Amniotic epithelial cell (primary cell): ENCODE measurements at regions not wholly inside any gene's neighbourhood (a gene's known extent, or its start where the extent isn't known, plus 50 kb on each side); places are given as distances from the start of the nearest gene placed in this dataset.

Experiments used
- DNase-seq: peaks from one replicate; pipeline ENCODE4 v3.0.0-alpha.2; 2010; ENCODE audit warnings: low read depth

- DNase-seq: peak; percentile 95
These were observed 78.9 kb upstream of the RPS23 start for GRCh38 chr5:82356808-82357671.

GRCh38 chr5:82356021-82356420 lies 77.9 kb upstream of the RPS23 start:
- no peak for DNase-seq

- no peak for DNase-seq
These were observed 77.3 kb upstream of the RPS23 start for GRCh38 chr5:82355496-82355895.

DNA sequence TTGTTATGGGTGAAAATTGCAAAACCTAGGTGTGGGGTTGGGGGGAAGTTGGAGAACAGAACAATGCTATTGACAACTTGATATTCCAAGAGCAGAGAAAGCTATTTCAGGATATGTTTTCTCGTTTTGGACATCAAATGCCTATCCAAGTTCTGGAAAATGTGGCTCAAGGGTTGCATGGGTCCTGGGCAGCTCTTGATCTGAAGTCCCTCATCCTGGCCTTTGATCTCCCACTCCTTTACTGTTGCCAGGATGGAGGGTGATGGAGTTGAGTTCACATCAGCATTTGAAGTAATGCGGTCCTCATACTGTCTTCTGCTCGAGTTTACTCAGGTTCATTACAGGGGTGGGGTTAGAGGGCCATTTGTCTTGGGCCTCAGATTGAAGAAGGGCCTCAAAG lies 76.9 kb upstream of the RPS23 start:
- no peak for DNase-seq

DNA sequence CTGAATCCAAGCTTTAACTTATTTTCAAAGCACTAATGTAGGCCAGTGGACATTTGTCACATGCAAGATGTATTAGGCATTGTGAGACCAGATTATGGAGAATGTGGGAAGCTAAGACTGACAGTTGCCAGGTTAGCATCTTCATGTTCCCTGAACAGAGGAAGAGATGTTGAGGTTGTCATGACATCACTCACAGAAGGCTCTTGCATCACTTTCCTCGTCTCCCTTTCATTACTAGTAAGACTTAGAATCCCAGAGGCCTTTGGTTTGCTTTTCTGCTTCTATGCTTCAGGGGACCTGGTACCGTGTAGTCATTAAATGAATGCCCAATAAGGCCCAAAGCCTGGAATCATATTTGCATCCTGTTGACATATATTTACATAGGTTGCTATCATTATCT lies 76.4 kb upstream of the RPS23 start:
- no peak for DNase-seq

GRCh38 chr5:82353522-82353921 lies 75.4 kb upstream of the RPS23 start:
- no peak for DNase-seq

DNA sequence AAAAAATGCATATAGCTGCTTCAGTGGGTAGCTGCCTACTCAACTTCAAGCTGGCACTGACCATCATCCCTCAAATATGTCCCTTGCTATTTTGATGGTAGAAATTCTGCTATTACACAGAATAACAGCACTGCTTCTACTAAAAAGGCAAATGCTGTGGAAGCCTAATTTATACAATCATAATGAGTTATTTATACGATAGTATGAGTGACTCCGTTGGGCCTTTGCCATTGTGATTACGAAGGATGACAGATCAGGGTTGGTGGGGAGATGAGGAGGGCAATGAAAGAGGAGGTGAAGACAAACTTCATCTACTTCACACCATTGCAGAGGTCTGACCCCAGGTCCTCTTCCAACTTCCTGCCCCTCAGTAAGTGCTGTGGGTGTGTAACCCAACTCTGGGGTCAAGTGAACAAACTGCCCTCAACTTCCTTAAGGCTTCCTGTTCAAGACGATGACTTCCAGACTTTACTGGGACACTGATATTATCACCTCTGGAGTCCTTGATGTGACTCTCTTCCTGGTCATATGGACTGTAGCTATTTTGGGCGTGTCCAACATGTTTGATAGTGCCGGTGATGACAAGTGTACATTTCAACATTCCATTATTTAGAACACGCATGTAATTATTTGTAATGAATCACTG lies 74.1 kb upstream of the RPS23 start:
- DNase-seq: no peak

DNA sequence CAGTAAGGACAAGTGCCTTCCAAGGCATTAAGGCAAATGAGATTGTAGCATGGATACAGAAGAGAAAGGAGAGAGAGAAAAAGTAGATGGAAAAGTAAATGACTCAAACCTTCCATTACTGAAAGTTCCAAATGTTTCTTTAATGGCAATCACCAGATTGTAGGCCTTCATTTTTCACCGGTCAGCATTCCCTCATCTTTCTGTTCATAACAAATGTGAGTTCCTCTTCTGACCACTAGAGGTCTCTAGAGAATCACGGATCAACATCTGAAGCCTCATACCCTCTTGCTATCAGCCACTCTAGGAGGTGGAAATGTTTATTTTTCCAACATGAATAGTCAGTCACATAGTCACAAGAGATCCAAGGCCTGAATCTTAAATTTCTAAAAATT lies 73.6 kb upstream of the RPS23 start:
- peak; percentile 75 for DNase-seq

DNA sequence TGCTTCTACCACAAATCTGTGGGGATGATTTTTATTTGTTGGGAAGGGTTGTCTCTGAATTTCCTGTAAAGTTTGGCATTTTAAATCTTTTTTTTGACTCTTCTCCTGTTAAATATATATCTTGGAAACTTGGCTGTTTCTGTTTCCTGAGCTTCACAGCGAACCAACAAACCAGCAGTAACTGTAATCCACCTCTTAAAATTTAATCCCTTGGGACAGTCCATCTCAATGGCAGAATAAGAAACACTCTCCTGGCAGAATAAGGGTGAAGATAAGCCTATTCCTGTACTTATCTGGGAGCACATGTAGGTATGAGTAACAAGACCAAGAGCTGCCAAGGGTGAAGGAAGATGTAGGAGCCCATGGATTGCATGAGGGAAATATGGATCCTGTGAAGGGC lies 73.1 kb upstream of the RPS23 start:
- DNase-seq: no peak

- DNase-seq: peak; percentile 35
These were observed 71.5 kb upstream of the RPS23 start for GRCh38 chr5:82349652-82350051.

- DNase-seq: no peak
These were observed 70.8 kb upstream of the RPS23 start for GRCh38 chr5:82348784-82349425.

- DNase-seq: no peak
These were observed 69.2 kb upstream of the RPS23 start for GRCh38 chr5:82347201-82347865.

DNA sequence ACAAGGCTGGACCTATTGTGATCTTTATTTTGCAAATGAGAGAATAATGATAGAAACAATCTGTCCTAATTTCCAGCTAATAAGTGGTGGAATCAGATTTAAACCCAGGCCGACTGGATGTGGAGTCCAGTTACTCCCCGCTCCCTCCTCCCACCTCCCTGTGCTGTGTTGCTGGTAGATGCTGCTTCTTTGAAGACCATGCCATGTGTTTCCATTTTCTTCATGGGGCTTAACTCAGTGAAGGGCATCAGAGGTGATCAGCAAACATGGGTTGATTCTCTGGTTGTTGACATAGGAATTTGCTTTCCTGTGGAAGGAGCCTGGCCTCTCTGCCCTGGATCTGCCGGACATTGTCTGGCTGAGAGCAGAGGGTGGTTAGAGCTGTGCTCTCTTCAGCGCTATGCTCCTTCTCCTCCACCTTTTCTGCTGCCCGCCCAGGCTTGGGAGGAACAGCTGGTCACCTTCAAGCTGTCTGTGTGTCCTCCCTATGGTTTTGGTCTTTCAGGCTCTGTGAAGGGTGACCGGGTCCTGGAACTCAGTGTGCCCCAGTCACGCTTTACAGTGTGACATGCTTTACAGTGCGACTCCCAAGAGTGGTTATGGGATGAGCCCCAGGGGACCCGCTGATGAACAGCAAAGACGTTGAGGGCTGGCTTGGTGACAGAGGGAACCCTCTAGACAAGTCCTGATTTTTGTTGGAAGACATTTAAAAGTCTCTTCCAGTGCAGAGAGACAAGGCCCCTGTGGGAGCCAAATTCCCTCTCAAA lies 68.4 kb upstream of the RPS23 start:
- DNase-seq: no peak

DNA sequence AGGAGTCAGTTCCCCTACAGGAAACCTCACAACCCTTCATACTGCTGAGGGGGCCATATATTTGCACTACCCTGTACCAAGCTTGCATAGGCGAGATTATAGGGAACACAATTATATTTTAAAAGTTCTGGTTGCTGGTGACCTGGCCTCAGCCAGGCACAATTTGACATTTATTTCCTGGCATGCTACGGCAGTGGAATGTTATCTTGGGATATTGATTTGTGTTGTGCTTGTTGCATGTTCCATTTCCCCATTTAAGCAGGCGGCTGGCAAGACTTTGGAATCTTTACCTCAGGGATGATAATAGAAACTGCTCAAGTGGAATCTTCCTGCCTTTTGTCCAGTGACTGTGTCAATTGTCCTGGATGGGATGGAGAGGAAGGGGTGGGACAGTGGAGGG lies 67.0 kb upstream of the RPS23 start:
- no peak for DNase-seq

DNA sequence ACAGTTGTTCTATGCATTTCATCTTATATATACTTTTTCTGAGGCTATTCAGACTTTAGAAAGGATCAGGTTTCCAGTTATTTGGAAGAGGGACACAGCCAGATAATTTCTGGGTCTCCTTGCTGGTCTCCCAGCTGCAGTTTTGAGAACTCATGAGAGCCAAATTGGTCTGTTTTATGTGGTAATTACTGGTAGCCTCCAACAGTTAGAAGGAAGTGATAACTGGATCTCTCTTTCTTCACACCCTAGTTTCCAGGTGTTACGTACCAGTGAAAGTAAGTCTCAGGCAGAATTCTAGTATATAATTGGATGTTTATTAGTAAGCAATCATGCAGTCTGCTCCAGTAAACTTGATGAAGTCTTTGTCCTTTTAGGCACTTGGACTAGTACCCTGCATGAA lies 63.2 kb upstream of the RPS23 start:
- no peak for DNase-seq

GRCh38 chr5:82340799-82341198 lies 62.6 kb upstream of the RPS23 start:
- no peak for DNase-seq

DNA sequence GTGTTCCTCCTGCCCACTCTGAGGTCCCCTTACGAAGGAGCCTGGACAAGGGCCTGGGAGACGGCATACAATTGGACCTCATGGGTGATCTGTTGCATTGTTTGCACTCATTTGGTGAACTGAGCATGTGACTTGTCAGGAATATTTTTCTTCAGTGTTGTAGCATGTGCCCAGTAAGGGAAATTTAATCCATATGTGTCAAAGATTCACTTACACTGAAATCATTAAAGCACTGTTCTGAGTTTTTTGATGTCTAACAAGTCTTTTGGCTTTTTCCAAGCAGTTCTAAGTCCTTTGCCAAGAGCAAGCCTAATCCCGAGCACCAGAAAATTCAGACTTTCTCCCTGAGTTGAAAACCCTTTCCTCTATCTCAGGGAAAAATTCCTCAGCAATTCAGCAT lies 61.6 kb upstream of the RPS23 start:
- no peak for DNase-seq

DNA sequence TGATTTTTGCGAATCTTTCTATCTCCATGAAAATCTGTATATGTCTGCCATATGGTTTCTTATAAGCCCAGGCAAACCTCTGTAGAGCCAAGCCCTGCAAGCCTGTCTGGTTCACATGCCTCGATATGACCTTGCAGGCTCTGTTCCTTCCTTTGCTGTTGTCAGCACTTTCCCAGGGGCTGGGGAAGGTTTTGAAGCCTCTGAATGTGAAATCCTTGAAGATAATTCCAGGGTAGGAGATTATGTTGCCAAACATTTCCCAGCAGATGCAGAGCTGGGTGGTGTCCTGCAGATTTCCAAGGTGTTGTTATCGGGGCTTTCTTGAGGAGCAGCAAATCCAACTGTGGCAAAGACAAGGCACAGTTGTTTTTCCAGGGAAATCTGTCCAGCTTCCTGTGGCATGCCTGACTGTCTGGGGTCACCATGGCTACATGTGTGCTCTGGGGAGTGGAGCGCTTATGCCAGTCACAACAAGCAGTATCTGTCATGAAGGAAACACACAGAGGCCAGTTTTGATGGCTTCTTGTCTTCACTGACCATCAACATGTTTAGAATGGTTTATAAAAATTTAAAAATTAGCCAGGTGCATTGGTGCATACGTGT lies 60.7 kb upstream of the RPS23 start:
- peak; percentile 53 for DNase-seq

DNA sequence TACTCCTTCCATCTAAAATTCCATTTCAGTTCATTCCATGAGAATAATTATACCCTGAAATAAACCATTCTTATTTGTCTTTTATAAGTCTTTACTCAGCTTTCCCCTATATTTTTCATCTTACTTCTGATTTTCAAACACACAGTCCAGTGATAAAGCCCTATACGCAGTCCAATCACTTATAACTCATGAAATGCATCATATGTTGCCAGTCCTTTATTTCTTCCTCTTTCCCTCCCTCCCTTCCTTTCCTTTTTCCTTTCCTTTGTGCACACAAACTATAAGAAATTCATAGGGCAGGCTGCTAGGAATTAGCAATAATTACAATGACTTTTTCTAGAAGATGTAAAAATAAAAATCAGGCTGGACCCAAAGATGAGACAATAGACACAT lies 58.8 kb upstream of the RPS23 start:
- no peak for DNase-seq

- DNase-seq: no peak
These were observed 58.2 kb upstream of the RPS23 start for GRCh38 chr5:82336226-82336958.

GRCh38 chr5:82335806-82336205 lies 57.7 kb upstream of the RPS23 start:
- no peak for DNase-seq
